Activated T-cell treated with anti-CD3 and anti-CD28 coated beads for 24 hours (primary cell): ENCODE measurements at regions not wholly inside any gene's neighbourhood (a gene's known extent, or its start where the extent isn't known, plus 50 kb on each side); places are given as distances from the start of the nearest gene placed in this dataset.
"Not testable (repeated sequence)": the region's sequence is repeated elsewhere in the genome, so short reads cannot be mapped to it uniquely, and the experiment has no call there.

Experiments used
- DNase-seq: peaks from one replicate; pipeline ENCODE4 v3.0.0-alpha.2; 2020; ENCODE audit warnings: low read depth

DNA sequence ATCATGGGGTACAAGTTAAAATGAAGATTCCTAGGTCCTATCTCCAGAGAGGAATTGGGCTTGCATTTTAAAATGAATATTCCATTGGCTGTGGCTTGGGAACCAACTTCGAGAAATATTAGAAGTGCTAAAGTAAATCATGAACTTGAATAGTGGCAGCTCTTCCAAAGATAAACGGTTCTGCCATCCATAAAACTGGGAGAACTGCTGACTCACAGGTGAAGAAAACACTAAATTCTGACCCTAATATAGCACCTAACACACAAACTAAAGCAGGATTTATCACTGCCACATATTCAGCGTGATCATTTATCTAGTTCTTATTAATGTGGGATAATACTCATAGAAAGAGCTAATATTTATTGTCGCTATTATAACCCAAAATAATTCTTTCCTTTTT is 508.1 kb upstream of the ID4 start:
- no peak for DNase-seq

DNA sequence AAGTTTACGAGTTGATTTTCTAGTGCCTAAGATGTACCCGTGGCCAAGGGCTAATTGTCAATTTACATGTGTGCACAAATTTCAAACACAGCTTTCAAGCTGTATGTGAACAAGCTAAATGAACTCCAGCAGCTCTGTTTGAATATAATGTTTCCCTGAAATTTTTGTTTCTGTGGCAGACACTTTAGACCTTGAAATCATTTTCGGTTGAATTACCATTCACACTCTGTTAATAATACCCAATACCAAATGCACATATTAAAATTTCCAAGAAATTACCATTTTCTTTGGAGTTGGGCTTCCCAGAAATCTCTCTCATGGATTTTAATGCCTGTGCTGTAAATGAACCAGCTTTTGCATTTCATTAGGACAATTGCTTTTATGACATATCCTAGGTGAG is 506.1 kb upstream of the ID4 start:
- no peak for DNase-seq

- no peak for DNase-seq
Measured at GRCh38 chr6:19332806-19333460, 504.2 kb upstream of the ID4 start.

- DNase-seq: no peak
Measured at GRCh38 chr6:19333936-19334335, 503.2 kb upstream of the ID4 start.

GRCh38 chr6:19336579-19336978 is 500.6 kb upstream of the ID4 start:
- no peak for DNase-seq

DNA sequence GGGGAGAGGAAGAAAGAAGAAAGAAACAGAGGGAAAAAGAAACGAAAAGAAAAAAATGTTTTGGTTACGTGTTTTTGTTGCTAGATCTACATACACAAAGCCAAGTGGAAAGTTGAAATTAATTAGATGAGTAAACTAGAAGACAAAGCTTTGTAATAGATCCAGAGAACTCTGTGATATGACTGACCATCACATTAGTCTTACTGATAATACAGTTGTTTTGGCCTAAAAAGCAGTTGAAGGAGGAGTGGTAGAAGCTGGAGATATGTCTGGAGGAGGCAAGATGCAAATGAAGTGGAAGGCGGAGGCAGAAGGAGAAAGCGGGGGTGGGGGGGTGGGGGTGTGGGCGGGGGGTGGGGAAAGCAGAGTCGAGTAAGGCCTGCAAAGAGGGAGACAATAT is 500.1 kb upstream of the ID4 start:
- DNase-seq: no peak

DNA sequence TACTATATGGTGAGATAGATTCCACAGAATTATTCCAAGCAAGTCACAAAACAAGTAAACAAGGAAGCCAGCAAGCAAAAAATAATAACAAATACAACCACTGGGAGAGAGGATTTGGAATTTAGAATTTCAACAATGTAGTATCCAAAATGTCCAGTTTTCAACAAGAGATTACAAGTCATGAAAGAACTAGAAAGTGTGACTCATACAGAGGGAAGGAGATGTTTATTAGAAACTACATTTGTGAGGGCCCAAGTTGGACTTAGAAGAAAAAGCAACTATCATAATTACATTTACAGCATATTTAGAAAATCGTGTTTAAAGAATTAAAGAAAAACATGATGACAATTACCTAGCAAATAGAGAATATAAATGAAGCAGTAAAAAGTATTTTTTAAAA is 494.6 kb upstream of the ID4 start:
- no peak for DNase-seq

- DNase-seq: no peak
Measured at GRCh38 chr6:19349429-19349828, 487.7 kb upstream of the ID4 start.

DNA sequence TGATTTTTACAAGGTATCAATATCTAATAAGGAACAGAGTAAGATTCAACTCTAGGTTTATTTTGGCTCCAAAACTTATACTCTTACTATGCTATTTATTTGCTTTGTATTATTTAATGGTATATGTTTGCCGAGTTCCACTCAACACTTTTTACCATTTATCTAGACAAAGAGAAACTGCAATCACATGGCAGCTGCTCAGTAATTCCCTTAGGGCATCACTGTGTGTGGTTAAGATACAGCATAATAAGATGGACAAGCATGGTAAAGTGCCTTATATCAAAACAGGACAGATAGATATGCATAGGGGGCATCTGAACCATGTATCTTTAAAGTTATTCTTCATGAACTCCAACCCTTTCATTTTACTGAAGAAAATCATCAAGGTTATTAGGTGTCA is 483.0 kb upstream of the ID4 start:
- DNase-seq: no peak

GRCh38 chr6:19356692-19357091 is 480.5 kb upstream of the ID4 start:
- DNase-seq: no peak

DNA sequence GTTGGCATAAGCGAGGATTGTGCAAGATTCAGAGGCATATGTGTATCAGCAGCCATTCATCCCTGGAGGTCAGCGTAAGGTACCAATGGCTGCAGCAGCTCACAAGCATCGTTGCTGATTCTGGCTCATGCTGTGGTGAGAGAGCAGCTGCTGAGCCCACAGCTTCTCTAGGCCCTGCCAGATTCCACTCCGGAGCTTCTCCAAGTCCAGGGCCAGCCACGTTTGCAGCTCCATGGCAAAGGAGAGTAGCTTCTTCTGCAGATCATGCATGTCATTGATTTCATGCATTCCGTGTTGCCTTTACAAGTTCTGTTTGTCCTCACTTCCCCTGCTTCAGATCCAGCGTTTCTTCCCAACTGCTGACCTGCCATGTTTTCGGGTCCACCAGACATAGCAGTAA is 474.8 kb upstream of the ID4 start:
- no peak for DNase-seq

DNA sequence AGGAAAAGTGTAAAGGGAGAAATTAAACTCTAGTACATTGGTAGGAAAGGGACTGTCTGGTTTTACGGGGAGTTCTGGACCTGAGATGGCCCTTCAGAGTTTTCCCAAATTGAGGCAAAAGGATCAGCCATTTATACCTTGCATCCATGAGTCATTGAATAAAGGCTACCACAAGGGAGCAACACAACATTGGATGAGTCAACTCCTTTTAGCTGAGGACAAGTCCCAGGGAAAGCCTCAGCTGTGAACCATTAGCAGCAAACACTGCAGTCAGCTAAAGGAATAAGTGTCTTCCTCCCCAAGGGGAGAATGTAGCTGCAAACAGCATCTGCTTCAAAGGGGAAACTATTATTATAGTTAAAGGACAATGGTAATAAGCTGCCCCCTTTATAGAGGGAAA is 468.7 kb upstream of the ID4 start:
- no peak for DNase-seq

GRCh38 chr6:19369785-19370184 is 467.4 kb upstream of the ID4 start:
- DNase-seq: no peak

- no peak for DNase-seq
Measured at GRCh38 chr6:19370831-19371230, 466.3 kb upstream of the ID4 start.

GRCh38 chr6:19375613-19376012 is 461.6 kb upstream of the ID4 start:
- DNase-seq: no peak

GRCh38 chr6:19377722-19378121 is 459.4 kb upstream of the ID4 start:
- DNase-seq: no peak

DNA sequence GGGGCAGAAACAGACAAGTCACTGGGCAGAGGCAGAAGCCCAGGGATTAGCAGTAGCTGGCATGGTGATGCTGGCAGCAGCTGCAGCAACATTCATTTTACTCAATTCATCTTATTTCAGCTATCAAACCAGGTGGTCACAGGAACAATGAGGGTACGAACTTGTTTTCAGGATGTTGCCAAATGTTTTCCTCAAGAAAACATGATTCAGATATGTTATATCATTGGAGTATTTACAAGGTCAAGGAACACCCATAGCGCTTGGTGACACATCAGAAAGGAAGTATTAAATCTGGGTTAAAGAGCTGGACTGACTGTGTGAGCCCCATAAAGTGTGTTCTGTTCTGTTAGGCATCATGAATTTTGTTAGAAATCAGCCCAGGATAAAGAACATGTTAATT is 456.9 kb upstream of the ID4 start:
- no peak for DNase-seq

DNA sequence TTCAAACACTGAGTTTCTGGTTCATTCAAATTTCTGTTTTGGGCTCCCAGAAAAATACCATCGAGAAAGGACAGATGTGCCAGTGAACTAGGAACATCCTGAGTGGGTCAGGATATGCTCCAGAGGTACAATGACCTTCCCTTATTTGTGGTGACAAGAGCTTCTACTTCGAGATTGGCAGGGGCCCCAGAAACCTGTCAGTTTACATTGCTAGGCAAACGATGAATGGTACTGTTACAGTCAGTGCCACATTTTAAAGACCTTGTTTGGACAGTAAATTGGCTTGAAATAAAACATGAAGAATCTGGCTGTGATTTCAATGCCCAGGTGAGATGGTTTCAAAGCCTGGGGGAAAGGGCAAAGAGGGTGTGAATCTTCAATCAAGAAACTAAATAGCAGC is 454.5 kb upstream of the ID4 start:
- no peak for DNase-seq

GRCh38 chr6:19391926-19392325 is 445.2 kb upstream of the ID4 start:
- DNase-seq: no peak

GRCh38 chr6:19394051-19394450 is 443.1 kb upstream of the ID4 start:
- DNase-seq: no peak

GRCh38 chr6:19394687-19395086 is 442.5 kb upstream of the ID4 start:
- no peak for DNase-seq

GRCh38 chr6:19395316-19395715 is 441.9 kb upstream of the ID4 start:
- no peak for DNase-seq

- DNase-seq: no peak
Measured at GRCh38 chr6:19399406-19399805, 437.8 kb upstream of the ID4 start.

DNA sequence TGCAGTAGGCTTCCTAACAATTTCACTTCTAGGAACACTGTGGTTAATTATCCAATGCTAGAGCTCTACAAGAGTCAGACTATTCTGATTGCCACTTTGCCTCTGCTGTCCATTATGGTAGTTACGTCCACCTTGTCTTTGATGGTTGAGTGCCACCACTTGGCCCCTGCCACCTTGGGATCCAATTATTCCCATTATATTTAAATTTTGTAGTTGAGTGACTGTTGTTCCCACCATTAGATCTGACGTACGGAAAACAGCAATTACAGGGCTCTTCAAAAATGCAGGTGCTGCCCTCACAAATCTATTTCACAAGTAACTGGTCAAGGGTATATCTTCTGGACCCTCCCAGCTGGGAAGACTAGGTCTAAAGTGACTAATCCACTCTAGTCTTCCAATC is 432.3 kb upstream of the ID4 start:
- not testable (repeated sequence) for DNase-seq

GRCh38 chr6:19408331-19408730 is 428.8 kb upstream of the ID4 start:
- no peak for DNase-seq
